GM19099 (cell line): ENCODE measurements at regions not wholly inside any gene's neighbourhood (a gene's known extent, or its start where the extent isn't known, plus 50 kb on each side); places are given as distances from the start of the nearest gene placed in this dataset.

Experiments
- POLR2A ChIP-seq: IDR thresholded peaks from 3 replicates; pipeline ENCODE4 v1.6.1; 2011; ENCODE audit warnings: low read depth; ENCODE audit not compliant: insufficient read length; ENCODE audit errors: extremely low read depth

GRCh38 chr17:77756846-77757560, 201.5 kb upstream of the TNRC6C start:
- TF ChIP-seq POLR2A: no peak

DNA sequence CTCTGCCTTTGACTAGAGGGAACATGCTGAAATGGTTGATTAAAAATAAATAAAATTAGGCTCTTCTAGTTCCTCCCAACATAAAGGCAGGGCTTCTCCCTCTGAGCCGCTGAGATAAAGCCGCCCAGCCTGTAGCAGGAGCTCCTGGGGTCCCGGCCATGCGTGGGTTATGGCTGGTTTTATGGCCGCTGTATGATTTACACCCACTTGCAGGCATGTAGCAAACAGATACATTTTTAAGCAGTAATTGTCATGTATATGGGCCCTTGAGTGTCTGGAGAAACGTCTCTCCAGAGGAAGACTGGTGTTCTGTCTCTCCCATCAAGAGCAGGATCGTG, 201.0 kb upstream of the TNRC6C start:
- no peak for TF ChIP-seq POLR2A

- no peak for TF ChIP-seq POLR2A
These were observed 195.5 kb upstream of the TNRC6C start for GRCh38 chr17:77763023-77763422.

- TF ChIP-seq POLR2A: no peak
These were observed 194.9 kb upstream of the TNRC6C start for GRCh38 chr17:77763575-77763974.

DNA sequence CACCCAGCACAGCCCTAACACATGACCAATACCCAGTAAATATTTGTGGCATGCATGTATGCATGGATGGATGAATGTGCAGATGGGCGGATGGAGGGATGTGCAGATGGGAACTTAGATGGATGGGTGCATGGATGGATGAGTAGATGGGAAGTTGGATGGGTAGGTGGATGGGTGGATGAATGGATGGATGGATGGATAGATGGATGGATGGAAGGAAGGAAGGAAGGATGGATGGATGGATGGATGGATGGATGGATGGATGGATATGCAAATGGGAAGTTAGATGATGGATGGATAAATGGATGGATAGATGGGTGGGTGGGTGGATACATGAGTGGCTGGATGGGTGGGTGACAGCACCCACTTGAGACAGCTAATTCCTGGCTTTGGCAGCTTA, 193.2 kb upstream of the TNRC6C start:
- no peak for TF ChIP-seq POLR2A

DNA sequence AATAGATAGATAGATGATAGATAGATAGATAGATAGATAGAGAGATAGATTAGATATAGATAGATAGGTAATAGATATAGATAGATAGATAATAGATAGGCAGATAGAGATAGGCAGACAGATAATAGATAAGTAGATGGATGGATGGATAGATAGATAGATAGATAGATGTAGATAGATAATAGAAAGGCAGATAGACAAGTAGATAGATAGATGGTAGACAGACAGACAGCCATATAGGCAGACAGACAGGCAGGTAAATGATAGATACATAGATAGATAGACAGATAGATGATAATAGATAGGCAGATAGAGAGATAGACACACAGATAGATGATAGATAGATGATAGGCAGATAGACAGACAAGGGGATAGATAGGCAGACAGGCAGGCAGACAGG, 191.4 kb upstream of the TNRC6C start:
- TF ChIP-seq POLR2A: no peak

- TF ChIP-seq POLR2A: no peak
These were observed 190.2 kb upstream of the TNRC6C start for GRCh38 chr17:77768248-77768852.

DNA sequence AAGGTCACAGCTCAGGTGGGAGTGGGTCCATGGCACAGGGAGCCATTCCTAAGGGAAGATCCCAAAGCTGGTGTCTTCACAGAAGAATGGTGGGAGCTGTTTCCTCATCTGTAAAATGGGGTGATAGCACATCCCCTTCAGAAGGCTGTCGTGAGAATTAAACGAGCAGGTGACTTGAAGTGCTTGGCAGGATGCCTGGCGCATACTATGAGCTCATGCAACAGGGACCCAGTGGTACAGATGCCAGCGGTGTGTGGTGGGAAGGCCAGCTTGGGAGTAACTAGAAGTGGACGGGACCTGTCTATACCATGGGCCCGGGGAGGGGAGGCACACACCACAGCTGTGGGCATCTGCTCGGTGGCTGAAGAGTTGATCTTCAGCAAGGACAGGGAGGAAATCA, 189.3 kb upstream of the TNRC6C start:
- no peak for TF ChIP-seq POLR2A

DNA sequence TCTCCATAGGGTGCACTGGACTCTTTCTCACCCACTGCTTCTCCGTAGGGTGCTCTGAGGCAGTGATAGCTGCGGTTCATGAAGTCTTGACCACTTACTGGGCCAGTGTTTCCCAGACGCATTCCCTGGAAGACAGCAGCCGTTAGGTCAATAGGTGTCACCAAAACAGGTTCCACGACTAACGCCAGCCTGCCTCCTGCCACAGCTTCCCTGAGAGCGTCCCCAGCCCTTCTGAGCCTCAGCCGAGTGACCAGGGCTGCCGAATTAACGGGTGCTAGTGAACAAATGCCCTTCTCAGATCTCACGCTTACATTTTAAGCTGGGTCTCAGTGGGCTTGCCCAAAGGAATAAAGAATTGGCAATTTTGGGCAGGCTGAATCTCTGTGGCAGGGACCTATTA, 188.7 kb upstream of the TNRC6C start:
- TF ChIP-seq POLR2A: no peak

- no peak for TF ChIP-seq POLR2A
These were observed 188.0 kb upstream of the TNRC6C start for GRCh38 chr17:77770331-77771105.

DNA sequence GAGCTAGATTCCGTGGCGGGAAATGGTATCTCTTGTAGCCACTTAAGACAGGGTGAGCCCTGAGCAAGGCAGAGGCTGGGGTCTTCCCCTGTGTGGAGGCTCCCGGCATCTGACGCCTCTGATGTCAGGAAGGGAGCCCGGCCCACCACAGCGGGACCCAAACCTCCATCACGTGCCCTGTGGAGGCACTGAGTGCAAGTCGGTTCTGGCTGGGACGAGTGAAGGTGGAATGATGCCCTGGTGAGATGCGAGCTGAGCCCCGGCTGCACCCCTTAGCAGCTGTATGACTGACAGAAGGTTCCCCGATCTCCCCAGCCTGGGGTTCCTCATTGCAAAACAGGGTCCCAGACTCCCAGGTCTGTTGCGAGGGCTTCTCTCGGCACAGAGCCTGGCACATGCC, 187.4 kb upstream of the TNRC6C start:
- no peak for TF ChIP-seq POLR2A

DNA sequence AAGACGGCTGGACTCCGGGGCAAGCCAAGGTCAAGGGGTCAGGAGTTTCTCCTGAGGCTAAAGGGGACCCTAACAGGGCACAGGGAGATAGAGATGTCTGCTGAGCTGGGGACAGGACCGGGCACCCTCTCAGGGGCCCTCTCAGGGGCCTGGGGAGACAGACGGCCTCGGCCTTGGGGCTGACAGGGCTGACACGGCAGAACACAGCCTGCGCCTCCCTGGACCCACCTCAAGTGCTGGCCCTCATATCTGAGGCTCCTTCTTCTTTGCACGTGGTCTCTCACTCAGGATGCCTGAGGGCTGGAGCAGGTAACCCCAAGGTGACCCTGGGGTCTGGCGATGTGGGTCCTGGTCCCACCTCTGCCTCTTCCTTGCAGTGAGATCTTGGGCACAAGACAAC, 186.9 kb upstream of the TNRC6C start:
- TF ChIP-seq POLR2A: no peak

GRCh38 chr17:77771998-77772397, 186.5 kb upstream of the TNRC6C start:
- no peak for TF ChIP-seq POLR2A

DNA sequence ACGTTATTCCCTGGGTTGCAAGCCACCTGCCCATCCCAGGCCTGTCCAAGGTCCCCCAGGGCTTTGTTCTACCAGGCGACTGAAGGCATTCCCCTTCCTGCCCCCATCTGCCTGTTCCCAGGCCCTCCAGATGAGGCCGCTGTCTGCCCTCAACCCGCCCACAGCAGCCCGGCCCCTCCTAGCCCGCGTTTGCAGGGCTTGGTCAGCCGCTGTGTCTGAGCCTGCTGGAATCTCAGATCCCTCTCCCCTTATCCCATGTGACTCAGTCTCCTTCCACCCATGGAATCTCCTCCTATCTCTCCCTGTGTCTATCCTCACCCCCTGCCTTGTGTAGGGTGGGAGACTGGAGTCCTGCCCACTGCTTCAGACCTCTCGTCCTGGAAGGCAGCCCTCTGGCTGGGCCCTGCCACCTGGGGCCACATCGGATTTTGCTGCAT, 186.0 kb upstream of the TNRC6C start:
- TF ChIP-seq POLR2A: no peak

DNA sequence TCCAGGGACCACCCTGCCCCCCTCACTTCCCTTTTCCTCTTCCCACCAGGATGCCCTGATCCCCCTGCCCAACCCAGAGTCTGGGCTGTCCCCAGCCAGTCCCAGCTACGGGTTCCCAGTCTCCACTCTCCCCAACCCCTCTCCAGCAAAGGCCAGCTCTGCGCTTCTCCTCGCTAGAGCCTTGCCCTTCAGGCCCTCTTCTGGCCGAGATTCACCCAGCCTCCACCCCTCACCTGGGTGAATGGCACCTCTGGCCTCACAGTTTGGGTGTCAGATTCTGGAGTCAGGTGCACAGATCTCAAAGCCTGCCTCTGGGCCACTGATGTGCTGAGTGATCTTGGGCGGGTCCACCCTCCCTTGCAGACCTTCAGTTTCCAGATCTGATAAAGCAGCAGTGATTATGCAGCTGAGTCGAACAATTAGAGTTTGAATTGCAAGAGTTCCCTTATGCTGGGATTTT, 185.6 kb upstream of the TNRC6C start:
- TF ChIP-seq POLR2A: no peak

- no peak for TF ChIP-seq POLR2A
These were observed 184.3 kb upstream of the TNRC6C start for GRCh38 chr17:77774182-77774581.

GRCh38 chr17:77778636-77779489, 179.6 kb upstream of the TNRC6C start:
- TF ChIP-seq POLR2A: no peak
